ENCODE measurements at regions not wholly inside any gene's neighbourhood (a gene's known extent, or its start where the extent isn't known, plus 50 kb on each side); places are given as distances from the start of the nearest gene placed in this dataset.

DNA sequence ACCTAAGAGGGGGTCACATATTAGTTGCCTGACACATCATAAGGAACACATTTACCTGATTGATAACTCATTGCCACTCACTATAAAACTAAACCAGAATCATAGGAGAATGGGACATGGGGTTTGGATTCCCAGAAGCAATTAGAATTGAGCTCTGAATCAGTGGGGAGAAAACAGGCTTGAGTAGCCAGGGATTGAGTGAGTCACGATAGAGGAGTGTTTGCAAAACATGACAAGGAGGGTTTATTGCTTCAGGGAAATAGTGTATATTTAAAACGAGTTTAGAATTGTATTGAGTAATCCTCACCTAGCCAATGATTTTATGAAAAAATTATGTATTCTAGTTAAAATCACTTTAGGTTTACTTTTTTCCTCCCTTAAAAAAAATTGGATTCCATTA lies 101.1 kb upstream of the THRB start:
- TF ChIP-seq CTCF (IDR thresholded peaks at IDR 0.05; ENCODE audit: insufficient read depth, low read depth, low read length), result no peak
- H3K4me3 ChIP-seq (ENCODE audit: low read depth, low read length), result no peak overlapping the region
- DNase-seq (ENCODE audit: low read depth), result peak; percentile 66

DNA sequence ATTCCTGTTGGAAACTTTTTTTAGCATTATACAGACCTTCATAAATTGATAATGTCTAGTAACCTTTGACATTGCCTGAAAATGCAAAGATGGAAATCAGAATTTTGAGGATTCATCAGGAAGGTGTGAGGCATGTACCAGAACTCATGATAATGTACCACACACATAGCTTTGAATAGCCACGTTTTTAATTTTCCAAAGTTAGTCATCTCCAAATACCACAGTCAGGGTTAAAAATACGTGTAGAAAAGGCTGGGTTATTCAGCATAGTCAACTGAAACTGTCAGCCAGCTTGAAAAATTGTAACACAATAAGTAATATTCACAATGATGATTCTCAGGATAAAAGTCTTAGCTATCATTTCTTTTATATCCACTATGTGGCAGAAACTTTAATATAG lies 102.0 kb upstream of the THRB start:
- no peak for TF ChIP-seq CTCF (IDR thresholded peaks at IDR 0.05; ENCODE audit: insufficient read depth, low read depth, low read length)
- DNase-seq (ENCODE audit: low read depth), result no peak

GRCh38 chr3:24598695-24599470 lies 104.2 kb upstream of the THRB start:
- H3K4me3 ChIP-seq (ENCODE audit: low read depth, low read length), result no peak overlapping the region
- TF ChIP-seq CTCF (IDR thresholded peaks at IDR 0.05; ENCODE audit: insufficient read depth, low read depth, low read length), result no peak
- DNase-seq (ENCODE audit: low read depth), result peak; percentile 42

More for the DNA sequence above, 102.0 kb upstream of the THRB start:
- no peak overlapping the region for H3K4me3 ChIP-seq (ENCODE audit: low read depth, low read length)

- no peak for TF ChIP-seq CTCF (IDR thresholded peaks at IDR 0.05; ENCODE audit: insufficient read depth, low read depth, low read length)
- H3K4me3 ChIP-seq (ENCODE audit: low read depth, low read length), result no peak overlapping the region
- no peak for DNase-seq (ENCODE audit: low read depth)
Measured at GRCh38 chr3:24601066-24601939, 106.7 kb upstream of the THRB start.

- no peak overlapping the region for H3K4me3 ChIP-seq (ENCODE audit: low read depth, low read length)
- TF ChIP-seq CTCF (IDR thresholded peaks at IDR 0.05; ENCODE audit: insufficient read depth, low read depth, low read length), result no peak
- no peak for DNase-seq (ENCODE audit: low read depth)
Measured at GRCh38 chr3:24604215-24604614, 109.6 kb upstream of the THRB start.

DNA sequence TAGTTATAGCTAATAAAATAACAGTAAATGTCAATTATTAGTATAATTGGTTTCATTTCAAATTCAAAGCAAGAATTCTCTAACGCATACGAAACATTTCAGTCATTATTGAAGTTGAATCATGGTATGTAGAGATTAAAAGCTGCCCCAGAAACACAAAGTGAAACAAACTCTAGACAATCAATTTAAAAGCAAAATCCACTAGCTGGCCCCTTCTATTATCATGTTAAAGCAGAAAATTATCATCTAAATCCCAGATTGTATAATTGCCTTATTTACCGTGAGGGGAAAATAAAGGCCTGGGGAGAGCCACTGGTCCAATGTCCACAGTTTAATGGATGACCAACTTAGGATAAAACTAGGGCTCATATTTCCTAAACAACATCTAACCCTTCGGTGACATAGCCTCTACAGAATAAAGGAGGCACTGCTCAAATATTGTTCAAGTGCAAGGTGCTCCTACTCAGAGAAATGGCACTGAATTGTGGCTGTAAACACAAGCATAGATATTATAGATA lies 110.9 kb upstream of the THRB start:
- no peak overlapping the region for H3K4me3 ChIP-seq (ENCODE audit: low read depth, low read length)
- DNase-seq (ENCODE audit: low read depth), result no peak
- no peak for TF ChIP-seq CTCF (IDR thresholded peaks at IDR 0.05; ENCODE audit: insufficient read depth, low read depth, low read length)
